ENCODE measurements at regions not wholly inside any gene's neighbourhood (a gene's known extent, or its start where the extent isn't known, plus 50 kb on each side); places are given as distances from the start of the nearest gene placed in this dataset.

DNA sequence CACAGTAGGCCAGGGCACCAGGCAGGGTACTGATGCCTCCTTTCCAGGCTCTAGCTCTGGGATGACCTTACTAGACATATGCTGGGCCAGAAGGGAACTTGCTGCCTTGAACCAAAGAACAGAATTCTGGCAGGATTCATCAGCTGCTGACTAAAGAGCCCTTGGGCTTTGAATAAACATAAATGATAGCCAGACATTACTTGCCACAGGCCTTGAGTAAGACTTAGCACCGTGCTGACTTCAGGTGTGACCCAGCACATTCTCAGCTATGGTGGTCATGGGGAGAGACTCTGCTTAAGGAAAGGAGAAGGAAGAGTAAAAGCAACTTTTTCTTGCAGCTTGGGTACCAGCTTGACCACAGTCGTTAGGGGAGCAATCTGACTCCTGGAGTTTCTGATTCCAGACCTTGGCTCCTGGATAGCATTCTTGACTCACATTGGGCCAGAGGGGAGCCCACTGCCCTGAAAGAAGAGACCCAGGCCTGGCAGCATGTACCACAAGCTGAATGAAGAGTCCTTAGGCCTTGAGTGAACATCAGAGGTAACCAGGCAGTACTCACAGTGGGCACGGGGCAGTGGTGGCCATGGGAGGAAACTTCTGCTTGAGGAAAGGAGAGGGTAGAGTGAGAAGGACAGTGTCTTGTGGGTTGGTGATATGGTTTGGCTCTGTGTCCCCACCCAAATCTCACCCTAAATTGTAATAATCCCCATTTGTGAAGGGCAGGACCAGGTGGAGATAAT lies 926.1 kb upstream of the SORCS1 start:
- no peaks in the 10 kb centered on the region for H3K27me3 ChIP-seq (ENCODE audit: control insufficient read depth, insufficient read depth, low read length)
- H3K4me3 ChIP-seq (ENCODE audit: low read depth, low read length): no peak overlapping the region
- DNase-seq (ENCODE audit: low read depth, low spot score): no peak
- no peak overlapping the region for H3K27ac ChIP-seq (ENCODE audit: low read depth, low read length)
- ChIA-PET POLR2A (no interaction called here), CTCF (no interaction called here)
- peaks cover 8% of the 10 kb centered on the region; the same call in 1 of the 2 replicates for H3K9me3 ChIP-seq (ENCODE audit: control insufficient read depth, insufficient read depth, low read length)
- TF ChIP-seq, protein P1, sequence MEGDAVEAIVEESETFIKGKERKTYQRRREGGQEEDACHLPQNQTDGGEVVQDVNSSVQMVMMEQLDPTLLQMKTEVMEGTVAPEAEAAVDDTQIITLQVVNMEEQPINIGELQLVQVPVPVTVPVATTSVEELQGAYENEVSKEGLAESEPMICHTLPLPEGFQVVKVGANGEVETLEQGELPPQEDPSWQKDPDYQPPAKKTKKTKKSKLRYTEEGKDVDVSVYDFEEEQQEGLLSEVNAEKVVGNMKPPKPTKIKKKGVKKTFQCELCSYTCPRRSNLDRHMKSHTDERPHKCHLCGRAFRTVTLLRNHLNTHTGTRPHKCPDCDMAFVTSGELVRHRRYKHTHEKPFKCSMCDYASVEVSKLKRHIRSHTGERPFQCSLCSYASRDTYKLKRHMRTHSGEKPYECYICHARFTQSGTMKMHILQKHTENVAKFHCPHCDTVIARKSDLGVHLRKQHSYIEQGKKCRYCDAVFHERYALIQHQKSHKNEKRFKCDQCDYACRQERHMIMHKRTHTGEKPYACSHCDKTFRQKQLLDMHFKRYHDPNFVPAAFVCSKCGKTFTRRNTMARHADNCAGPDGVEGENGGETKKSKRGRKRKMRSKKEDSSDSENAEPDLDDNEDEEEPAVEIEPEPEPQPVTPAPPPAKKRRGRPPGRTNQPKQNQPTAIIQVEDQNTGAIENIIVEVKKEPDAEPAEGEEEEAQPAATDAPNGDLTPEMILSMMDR (IDR thresholded peaks at IDR 0.05; ENCODE audit: low read depth, low read length): no peak

- DNase-seq (ENCODE audit: low read depth, low spot score): no peak
- ChIA-PET CTCF (no interaction called here), POLR2A (no interaction called here)
- TF ChIP-seq, protein P1 (IDR thresholded peaks at IDR 0.05; ENCODE audit: low read depth, low read length): no peak
- Histone ChIP-seq H3K4me3 (ENCODE audit: low read depth, low read length) (no peak overlapping the region), H3K9me3 (ENCODE audit: control insufficient read depth, insufficient read depth, low read length) (peaks cover 6% of the 10 kb centered on the region; the same call in 1 of the 2 replicates), H3K27me3 (ENCODE audit: control insufficient read depth, insufficient read depth, low read length) (no peaks in the 10 kb centered on the region), H3K27ac (ENCODE audit: low read depth, low read length) (no peak overlapping the region)
Observed at GRCh38 chr10:108086502-108086901, 922.0 kb upstream of the SORCS1 start.

DNA sequence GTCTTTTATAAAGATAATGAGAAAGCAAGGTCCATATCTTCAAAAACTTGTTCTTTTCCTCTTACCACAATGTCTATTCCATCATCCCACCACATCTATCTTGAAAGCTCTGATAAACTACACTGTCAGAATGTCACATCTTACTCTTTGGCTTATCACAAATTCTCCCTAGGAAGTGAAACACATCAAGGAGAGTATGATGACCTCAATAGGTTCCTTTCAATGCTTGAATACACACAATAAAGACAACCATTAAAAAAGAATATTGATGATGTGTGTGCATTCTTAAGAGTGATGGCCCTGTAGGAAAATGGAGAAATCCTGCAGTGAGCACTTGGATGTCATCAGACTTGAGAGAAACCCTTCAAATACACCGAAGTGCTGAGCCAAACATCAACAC lies 918.1 kb upstream of the SORCS1 start:
- Histone ChIP-seq H3K4me3 (ENCODE audit: low read depth, low read length) (no peak overlapping the region), H3K27me3 (ENCODE audit: control insufficient read depth, insufficient read depth, low read length) (no peaks in the 10 kb centered on the region), H3K27ac (ENCODE audit: low read depth, low read length) (no peak overlapping the region), H3K9me3 (ENCODE audit: control insufficient read depth, insufficient read depth, low read length) (no peaks in the 10 kb centered on the region; the same call in 1 of the 2 replicates)
- ChIA-PET POLR2A (no interaction called here), CTCF (no interaction called here)
- no peak for DNase-seq (ENCODE audit: low read depth, low spot score)
- TF ChIP-seq, protein P1 (IDR thresholded peaks at IDR 0.05; ENCODE audit: low read depth, low read length): no peak

DNA sequence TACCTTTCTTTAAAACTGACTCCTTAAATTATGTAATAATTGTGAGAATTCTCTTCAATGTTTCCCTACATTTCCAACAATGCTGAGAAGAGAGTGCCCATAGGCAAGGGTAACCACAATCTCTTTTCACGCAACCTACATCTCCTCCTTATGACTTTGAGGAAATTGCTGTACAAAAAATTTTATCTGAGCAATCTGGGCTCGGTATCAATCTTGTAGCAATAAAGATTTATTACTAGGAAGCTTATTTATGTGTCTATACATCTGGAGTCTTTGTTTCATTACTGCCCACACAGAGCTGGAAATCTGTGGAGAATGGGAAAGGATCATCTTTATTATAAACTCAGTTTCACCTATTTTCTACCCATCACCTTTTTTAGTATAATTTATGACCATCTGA lies 913.8 kb upstream of the SORCS1 start:
- CTCF ChIA-PET: no interaction called here

GRCh38 chr10:108072466-108072865 lies 908.0 kb upstream of the SORCS1 start:
- no peak for DNase-seq (ENCODE audit: low read depth, low spot score)
- H3K4me3 ChIP-seq (ENCODE audit: low read depth, low read length): no peak overlapping the region
- POLR2A ChIA-PET: no interaction called here
- peaks cover 3% of the 10 kb centered on the region; the same call in 1 of the 2 replicates for H3K9me3 ChIP-seq (ENCODE audit: control insufficient read depth, insufficient read depth, low read length)
- TF ChIP-seq, protein P1 (IDR thresholded peaks at IDR 0.05; ENCODE audit: low read depth, low read length): no peak
- no peaks in the 10 kb centered on the region for H3K27me3 ChIP-seq (ENCODE audit: control insufficient read depth, insufficient read depth, low read length)
- H3K27ac ChIP-seq (ENCODE audit: low read depth, low read length): no peak overlapping the region
- CTCF ChIA-PET: no interaction called here

More for the DNA sequence above, 913.8 kb upstream of the SORCS1 start:
- Histone ChIP-seq H3K4me3 (ENCODE audit: low read depth, low read length) (no peak overlapping the region), H3K9me3 (ENCODE audit: control insufficient read depth, insufficient read depth, low read length) (no peaks in the 10 kb centered on the region; the same call in 1 of the 2 replicates), H3K27ac (ENCODE audit: low read depth, low read length) (no peak overlapping the region), H3K27me3 (ENCODE audit: control insufficient read depth, insufficient read depth, low read length) (no peaks in the 10 kb centered on the region)
- no peak for DNase-seq (ENCODE audit: low read depth, low spot score)
- TF ChIP-seq, protein P1 (IDR thresholded peaks at IDR 0.05; ENCODE audit: low read depth, low read length): no peak
- POLR2A ChIA-PET: no interaction called here
